Hepatocyte (in vitro differentiated cells): ENCODE measurements at regions not wholly inside any gene's neighbourhood (a gene's known extent, or its start where the extent isn't known, plus 50 kb on each side); places are given as distances from the start of the nearest gene placed in this dataset.

Source experiments
- EZH2 ChIP-seq: fragments of 200-600 bp; sonication (generic); IDR thresholded peaks from 2 replicates; pipeline ENCODE4 v1.6.1; 2016; ENCODE audit warnings: antibody characterized with exemption, mild to moderate bottlenecking, borderline replicate concordance
- EZH2phosphoT487 ChIP-seq: fragments of 200-600 bp; sonication (generic); IDR thresholded peaks from one replicate; pipeline ENCODE4 v1.6.1; 2018; ENCODE audit warnings: antibody characterized with exemption, mild to moderate bottlenecking, low read depth, moderate library complexity; ENCODE audit not compliant: unreplicated experiment, severe bottlenecking
- TF ChIP-seq, protein P1 (sequence below): fragments of 200-600 bp; sonication (generic); IDR thresholded peaks from 2 replicates; pipeline ENCODE4 v1.5.1; 2016; ENCODE audit warnings: antibody characterized with exemption, mild to moderate bottlenecking; ENCODE audit not compliant: poor library complexity

DNA sequence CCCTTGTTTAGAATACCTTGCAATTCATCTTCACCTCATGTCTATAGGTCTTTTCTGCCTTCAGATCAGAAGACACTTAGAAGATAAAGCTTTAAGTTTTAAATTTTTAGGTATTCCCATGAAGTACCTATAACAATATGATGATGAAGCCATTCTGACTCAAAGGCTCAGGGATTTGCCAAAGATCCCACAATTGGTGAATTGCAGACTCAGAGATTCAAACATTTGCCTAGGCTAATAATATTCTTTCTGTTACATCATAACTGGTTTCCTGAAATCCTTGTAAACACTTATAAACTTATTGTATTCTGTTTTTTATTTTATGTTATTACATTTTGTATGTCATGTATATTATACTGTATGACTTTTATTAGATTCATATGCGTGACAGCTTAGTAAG lies 62.8 kb upstream of the ZFAND5 start:
- TF ChIP-seq, protein P1, sequence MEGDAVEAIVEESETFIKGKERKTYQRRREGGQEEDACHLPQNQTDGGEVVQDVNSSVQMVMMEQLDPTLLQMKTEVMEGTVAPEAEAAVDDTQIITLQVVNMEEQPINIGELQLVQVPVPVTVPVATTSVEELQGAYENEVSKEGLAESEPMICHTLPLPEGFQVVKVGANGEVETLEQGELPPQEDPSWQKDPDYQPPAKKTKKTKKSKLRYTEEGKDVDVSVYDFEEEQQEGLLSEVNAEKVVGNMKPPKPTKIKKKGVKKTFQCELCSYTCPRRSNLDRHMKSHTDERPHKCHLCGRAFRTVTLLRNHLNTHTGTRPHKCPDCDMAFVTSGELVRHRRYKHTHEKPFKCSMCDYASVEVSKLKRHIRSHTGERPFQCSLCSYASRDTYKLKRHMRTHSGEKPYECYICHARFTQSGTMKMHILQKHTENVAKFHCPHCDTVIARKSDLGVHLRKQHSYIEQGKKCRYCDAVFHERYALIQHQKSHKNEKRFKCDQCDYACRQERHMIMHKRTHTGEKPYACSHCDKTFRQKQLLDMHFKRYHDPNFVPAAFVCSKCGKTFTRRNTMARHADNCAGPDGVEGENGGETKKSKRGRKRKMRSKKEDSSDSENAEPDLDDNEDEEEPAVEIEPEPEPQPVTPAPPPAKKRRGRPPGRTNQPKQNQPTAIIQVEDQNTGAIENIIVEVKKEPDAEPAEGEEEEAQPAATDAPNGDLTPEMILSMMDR, result no peak
- TF ChIP-seq EZH2, result no peak
- TF ChIP-seq EZH2phosphoT487, result no peak
